Fibroblast of skin of abdomen (primary cell): ENCODE measurements at regions not wholly inside any gene's neighbourhood (a gene's known extent, or its start where the extent isn't known, plus 50 kb on each side); places are given as distances from the start of the nearest gene placed in this dataset.
"Not testable (repeated sequence)": the region's sequence is repeated elsewhere in the genome, so short reads cannot be mapped to it uniquely, and the experiment has no call there.

Experiments
- DNase-seq: peaks from one replicate; pipeline ENCODE4 v3.0.0-alpha.2; 2013

- no peak for DNase-seq
These were observed 84.7 kb upstream of the SIRPA start for GRCh38 chr20:1810572-1810925.

DNA sequence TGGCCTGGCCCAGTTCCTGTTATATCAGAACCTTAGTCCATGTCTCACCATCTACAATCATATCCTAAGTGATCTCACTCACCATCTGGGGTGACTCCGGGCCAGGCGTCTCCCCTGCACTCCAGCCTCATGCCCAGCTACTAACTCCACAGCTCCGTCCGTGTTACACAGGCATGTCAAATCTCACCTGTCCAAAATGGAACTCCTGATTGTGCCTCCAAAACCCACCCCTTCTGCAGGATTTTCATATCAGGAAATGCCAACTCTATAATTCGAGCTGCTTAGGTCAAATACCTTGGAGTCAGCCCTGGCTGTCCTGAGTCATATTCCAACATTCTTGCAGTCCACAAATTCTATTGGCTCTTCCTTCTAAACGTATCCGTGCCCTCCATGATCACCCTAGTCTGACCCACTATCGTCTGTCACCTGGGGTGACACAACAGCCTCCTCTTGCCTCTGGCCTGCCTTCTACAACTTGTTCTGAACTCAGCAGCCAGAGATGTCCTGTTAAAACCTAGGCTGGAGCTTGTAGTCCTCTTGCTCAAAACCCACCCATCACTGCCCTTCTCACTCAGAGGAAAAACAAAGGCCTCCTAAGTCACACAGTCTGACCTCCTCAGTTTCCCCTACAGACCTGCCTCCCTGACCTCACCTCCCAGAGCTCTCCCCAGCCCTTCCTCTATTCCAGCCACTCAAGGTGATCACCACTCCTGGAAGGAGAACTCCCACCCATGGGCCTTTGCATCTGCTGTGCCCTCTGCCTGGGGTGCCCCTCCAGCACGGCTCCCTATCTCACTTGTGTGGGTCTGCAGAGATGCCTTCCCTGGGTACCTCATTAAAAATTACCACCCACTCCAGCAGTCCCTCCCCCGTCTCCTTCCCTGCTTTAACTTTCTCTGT lies 85.3 kb upstream of the SIRPA start:
- DNase-seq, result peak; percentile 79

DNA sequence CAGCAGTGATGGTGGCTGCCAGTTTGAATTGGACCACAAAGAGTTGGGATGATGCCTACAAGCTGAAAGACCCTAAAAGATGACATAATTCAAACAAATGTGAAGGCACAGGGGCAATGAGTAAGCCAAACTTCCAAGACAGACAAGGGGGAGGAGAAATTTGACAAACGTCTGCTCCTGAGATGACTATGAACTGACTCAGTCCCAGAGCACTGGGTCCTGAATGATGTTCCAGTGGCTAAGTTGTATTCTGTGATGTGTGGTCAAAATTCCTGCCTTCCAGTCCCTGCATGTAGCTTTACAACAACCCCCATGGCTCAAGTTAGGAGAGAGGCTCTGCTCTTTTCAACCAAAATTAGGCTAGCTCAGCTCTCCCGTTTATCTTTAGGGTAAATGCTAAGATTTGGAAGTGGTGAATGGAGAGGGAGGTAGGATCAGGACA lies 86.1 kb upstream of the SIRPA start:
- DNase-seq, result peak; percentile 98

DNA sequence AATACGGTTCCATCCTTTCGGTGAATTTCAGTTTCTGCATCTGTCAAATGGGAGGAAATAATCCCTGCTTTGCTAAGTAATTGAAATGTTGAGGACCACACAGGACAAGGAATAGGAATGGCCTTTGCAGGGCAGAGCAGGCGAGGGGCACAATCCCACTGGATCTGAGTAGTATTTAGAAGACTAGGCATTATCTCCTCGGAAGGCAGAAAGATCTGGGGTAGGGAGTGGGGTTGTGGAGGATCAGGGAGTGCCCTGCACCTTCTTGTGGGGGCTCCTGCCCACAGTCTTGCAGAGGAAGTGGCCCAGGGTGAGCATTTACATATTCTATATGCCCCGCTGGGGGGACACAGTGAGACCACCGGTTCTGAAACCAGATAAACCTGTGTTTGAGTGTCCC lies 87.1 kb upstream of the SIRPA start:
- no peak for DNase-seq

GRCh38 chr20:1807394-1807793 lies 87.8 kb upstream of the SIRPA start:
- no peak for DNase-seq

DNA sequence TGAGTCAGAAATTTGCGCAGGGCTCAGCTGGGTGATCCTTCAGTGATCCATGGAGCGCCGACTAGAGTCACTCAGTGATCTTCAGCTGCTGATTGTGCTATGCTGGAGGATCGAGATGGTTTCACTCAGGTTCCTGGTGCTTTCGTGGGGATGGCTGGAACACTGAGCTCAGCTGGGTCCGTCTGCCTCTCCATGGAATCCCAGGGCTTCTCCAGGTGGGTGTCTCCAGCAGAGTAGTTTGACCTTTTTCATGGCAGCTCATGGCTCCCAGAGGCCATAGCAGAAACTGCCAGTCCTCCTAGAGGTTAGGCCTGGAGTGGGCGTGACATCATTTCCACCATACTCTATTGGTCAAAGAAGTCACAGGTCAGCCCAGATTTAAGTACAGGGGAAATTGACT lies 88.8 kb upstream of the SIRPA start:
- no peak for DNase-seq

- DNase-seq, result no peak
These were observed 89.4 kb upstream of the SIRPA start for GRCh38 chr20:1805816-1806215.

DNA sequence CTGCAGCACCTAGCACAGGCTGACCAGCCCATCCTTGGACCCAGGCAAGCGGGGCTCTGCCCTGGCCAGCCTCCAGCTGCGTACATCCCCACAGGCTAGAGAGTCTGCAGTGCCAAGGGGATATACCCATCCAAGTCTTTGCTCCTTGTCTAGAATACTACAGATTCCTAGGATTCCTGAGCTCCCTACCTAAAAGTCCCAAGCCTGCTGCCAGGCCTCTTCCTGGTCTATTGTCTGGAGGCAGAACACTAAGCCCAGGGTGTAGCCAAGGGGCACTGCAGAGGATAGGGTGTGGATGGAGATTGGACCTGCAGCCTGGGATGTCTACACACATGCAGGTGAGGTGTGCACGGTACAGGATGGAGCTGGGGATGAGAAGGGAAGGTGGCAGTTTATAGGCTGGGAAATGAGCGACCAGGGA lies 90.0 kb upstream of the SIRPA start:
- DNase-seq, result no peak

GRCh38 chr20:1804554-1804956 lies 90.7 kb upstream of the SIRPA start:
- DNase-seq, result no peak

DNA sequence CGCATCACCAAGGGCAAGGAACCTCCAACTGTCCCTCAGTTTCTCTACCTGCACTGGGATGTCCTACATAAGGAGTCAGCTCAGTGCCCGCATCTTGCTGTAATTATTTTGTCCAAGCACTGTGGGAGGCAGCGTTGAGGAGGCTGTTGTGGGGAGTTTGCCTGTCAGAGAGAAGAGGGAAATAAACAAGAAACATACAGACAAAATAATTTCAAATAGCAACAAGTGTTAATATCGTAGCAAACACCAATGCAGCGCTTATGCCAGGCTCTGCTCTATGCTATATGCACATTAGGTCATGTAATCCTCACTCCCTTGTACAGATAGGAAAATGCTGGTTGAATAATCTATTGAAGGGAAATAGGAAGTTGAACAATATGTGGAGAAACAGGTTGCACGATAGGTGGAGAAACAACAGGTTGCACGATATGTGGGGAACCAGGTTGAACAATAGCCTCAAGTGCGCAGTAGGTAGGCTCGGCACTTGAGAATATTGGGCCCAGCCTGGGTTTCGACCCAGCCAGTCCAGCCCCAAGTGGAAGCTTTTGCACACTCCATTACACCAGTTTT lies 91.2 kb upstream of the SIRPA start:
- DNase-seq, result no peak

- peak; percentile 62 for DNase-seq
These were observed 91.9 kb upstream of the SIRPA start for GRCh38 chr20:1803061-1803931.

GRCh38 chr20:1802385-1803060 lies 92.7 kb upstream of the SIRPA start:
- peak; percentile 73 for DNase-seq

- DNase-seq, result no peak
These were observed 93.3 kb upstream of the SIRPA start for GRCh38 chr20:1801929-1802306.

DNA sequence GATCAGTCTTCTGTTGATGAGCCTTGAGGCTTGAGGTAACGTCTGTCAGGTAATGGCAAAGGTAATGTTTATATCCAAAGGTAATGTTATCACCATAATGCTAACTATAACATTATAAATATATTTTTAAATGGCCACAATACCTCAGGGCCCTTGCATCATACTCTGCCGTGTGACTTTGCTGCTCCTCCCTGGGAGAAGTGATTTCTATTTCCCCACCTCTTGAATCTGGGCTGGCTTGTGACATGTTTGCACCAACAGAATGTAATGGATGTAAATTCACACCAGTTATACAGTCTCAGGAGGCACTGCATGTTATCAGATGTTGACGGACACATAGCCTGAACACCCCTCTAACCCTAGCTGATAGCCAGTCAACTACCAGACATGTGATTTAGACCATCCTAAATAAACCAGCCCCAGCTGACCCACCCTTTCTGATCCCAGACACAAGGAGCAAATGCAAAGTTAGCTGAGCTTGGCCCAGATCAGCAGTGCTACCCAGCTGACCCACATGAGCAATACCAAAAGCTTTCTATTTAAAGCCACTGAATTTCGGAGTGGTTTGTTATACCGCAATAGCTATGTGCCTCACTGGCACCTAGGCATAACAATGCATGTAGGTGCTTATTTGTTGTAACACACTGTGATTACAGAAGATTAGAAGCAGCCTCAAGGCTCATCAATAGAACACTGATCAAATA lies 93.8 kb upstream of the SIRPA start:
- no peak for DNase-seq

DNA sequence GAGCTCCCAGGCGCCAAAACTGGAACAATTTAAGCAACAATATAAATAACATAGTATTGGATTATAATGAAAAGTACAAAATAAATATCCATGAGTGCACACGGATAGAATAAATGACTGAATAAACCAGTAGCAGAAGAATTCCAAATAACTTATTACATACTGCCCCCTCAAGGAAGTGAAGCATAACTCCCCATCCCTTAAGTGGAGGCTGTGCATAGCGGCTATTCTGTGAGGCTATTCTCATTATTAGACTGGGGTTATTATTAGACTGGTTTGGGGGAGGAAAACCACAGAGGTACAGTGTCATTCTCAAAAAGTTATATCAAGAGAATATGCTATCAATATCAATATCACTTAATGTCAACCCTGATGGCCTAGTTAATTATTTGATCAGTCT lies 94.4 kb upstream of the SIRPA start:
- DNase-seq, result peak; percentile 45

DNA sequence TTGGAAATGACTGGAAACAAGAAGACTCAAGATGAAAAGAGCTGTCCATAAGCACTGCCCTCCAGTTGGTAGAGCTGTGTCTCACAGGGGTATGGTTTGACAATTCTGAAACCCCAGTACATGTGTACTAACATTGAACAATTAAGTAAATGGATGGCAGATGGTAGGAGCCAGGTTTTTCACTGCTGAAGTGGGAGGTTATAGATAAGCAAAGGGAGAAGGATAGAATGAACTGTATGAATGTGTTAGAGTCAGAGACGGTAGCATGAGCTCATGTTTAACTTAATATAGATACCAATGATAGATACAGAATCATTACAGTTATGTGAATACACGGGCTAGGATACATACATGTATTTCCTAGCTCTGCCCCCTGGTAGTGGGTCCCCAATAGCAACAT lies 95.0 kb upstream of the SIRPA start:
- no peak for DNase-seq

- DNase-seq, result not testable (repeated sequence)
These were observed 95.5 kb upstream of the SIRPA start for GRCh38 chr20:1799746-1800145.

DNA sequence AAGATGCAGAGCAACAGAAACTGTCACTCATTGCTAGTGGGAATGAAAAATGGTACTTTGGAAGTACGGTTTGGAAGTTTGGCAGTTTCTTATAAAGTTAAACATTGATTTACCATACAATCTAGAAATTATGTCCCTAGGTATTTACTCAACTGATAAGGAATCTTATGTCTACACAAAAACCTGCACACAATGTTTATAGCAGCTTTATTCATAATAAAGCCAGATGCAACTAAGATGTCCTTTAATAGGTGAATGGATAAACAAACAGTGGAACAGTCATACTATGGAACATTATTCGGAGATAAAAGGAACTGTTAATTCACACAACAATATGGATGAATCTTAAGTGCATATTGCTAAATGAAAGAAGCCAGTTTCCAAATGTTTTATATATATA lies 96.2 kb upstream of the SIRPA start:
- DNase-seq, result no peak

GRCh38 chr20:1793821-1794220 lies 101.4 kb upstream of the SIRPA start:
- DNase-seq, result no peak

- no peak for DNase-seq
These were observed 102.9 kb upstream of the SIRPA start for GRCh38 chr20:1792274-1792673.

- peak; percentile 36 for DNase-seq
These were observed 104.8 kb upstream of the SIRPA start for GRCh38 chr20:1790386-1790785.

GRCh38 chr20:1788044-1788443 lies 107.2 kb upstream of the SIRPA start:
- no peak for DNase-seq
